Thyroid gland (tissue), 4 donors: ENCODE measurements at regions not wholly inside any gene's neighbourhood (a gene's known extent, or its start where the extent isn't known, plus 50 kb on each side); places are given as distances from the start of the nearest gene placed in this dataset.

ENCODE experiments used
- POLR2A ChIP-seq, 2 donors: fragments of 450-650 bp; IDR thresholded peaks; one replicate each; pipeline ENCODE4 v1.6.1; 2017; ENCODE audit warnings: antibody characterized with exemption in 2 of 2, mild to moderate bottlenecking in 2 of 2, moderate library complexity in 1 of 2
- TF ChIP-seq, protein P1 (sequence below), 6 experiments: fragments of 200-600 bp in 3 of 6; fragments of 450-650 bp in 3 of 6; sonication (generic) in 3 of 6; IDR thresholded peaks; one replicate each; pipeline ENCODE4 v1.5.1; 2016 to 2019; ENCODE audit warnings: antibody characterized with exemption in 6 of 6, mild to moderate bottlenecking in 2 of 6, inconsistent platforms in 1 of 6, moderate library complexity in 1 of 6

DNA sequence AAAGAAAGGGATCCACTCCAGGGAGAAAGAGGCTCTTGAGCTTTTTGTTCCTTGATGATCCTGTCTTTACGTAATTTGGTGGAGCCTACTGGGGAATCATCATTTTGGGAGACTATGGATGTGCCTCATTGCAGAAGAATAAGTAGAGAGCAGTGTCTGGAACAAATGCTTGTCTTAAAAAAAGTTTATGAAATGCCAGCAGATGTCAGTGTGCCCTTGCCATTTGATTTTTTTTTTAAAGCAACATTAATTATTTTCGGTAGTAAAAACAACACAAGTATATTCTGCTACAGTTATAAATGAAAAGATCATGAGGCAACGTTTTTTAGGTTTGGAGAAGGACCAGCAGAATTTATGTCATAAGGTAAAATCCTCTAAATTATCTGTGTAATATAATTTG lies 934.8 kb upstream of the EEF2KMT start:
- TF ChIP-seq, protein P1, sequence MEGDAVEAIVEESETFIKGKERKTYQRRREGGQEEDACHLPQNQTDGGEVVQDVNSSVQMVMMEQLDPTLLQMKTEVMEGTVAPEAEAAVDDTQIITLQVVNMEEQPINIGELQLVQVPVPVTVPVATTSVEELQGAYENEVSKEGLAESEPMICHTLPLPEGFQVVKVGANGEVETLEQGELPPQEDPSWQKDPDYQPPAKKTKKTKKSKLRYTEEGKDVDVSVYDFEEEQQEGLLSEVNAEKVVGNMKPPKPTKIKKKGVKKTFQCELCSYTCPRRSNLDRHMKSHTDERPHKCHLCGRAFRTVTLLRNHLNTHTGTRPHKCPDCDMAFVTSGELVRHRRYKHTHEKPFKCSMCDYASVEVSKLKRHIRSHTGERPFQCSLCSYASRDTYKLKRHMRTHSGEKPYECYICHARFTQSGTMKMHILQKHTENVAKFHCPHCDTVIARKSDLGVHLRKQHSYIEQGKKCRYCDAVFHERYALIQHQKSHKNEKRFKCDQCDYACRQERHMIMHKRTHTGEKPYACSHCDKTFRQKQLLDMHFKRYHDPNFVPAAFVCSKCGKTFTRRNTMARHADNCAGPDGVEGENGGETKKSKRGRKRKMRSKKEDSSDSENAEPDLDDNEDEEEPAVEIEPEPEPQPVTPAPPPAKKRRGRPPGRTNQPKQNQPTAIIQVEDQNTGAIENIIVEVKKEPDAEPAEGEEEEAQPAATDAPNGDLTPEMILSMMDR (IDR thresholded peaks at IDR 0.05) = no peak
- no peak for TF ChIP-seq POLR2A (IDR thresholded peaks at IDR 0.05)
